Activated T-helper 17 cell treated with anti-CD3 and anti-CD28 coated beads, Interleukin-2, amount 50 U/mL, for 72 hours (primary cell): ENCODE measurements at regions not wholly inside any gene's neighbourhood (a gene's known extent, or its start where the extent isn't known, plus 50 kb on each side); places are given as distances from the start of the nearest gene placed in this dataset.

Experiments used
- ATAC-seq: fragments of 150-1000 bp; cut with Tn5 transposase; replicated peaks from 2 replicates; pipeline ENCODE4 v1.10.0; 2021; ENCODE audit warnings: mild to moderate bottlenecking, moderate library complexity
- H3K27ac Mint-ChIP-seq: one replicate; pipeline ENCODE4 v1.8.0; 2022; ENCODE audit warnings: mixed read lengths
- H3K27me3 Mint-ChIP-seq: one replicate; pipeline ENCODE4 v1.8.0; 2022; ENCODE audit warnings: mixed read lengths
- H3K36me3 Mint-ChIP-seq: one replicate; pipeline ENCODE4 v1.8.0; 2022; ENCODE audit warnings: low read depth, mild to moderate bottlenecking, mixed read lengths
- H3K4me1 Mint-ChIP-seq: one replicate; pipeline ENCODE4 v1.8.0; 2022; ENCODE audit warnings: mixed read lengths
- H3K4me3 Mint-ChIP-seq: one replicate; pipeline ENCODE4 v1.8.0; 2022; ENCODE audit warnings: mild to moderate bottlenecking, mixed read lengths
- H3K9me3 Mint-ChIP-seq: one replicate; pipeline ENCODE4 v1.8.0; 2022; ENCODE audit warnings: mixed read lengths

DNA sequence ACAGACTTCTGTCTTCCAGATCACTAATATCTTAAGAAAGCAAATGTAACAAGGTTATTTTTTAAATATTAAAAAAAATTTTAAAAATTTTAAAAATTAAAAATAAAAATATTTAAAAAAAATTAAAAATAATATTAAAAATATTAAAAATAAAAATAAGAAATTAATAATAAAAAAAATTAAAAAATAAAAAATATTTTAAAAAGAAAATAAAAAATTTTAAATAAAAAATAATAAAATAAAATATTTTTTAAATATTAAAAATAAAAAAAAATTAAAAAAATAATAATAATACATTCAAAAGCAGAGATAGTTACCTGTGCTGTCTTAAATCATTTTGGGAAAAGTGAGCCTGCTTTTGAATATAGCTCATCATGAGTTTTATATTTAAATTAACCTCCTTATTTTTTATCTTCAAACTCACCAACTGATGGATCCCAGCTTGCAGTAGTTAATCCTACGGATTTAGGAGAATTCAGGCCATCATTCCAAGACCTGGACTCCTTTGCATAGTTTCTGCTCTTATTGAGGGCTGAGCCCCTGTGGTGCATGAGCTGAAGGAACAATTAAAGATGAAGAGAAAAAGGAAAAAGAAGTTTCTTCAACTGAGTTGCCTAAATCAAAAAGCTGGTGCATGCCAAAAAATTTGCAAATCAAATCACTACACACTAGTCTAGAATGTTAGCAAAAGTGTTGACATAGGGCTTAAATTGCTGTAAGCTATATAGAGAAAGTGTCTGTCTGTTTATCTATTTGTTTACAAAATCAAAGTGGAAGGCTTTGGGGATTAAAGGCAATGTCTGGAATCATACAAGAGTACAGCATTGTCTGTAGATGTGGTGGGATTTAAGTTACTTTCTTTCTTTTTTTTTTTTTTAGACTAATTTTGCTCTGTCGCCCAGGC, 50.5 kb upstream of the ZNF438 start:
- peaks cover 3% of the 10 kb centered on the region for H3K27me3 Mint-ChIP-seq
- no peak for ATAC-seq

DNA sequence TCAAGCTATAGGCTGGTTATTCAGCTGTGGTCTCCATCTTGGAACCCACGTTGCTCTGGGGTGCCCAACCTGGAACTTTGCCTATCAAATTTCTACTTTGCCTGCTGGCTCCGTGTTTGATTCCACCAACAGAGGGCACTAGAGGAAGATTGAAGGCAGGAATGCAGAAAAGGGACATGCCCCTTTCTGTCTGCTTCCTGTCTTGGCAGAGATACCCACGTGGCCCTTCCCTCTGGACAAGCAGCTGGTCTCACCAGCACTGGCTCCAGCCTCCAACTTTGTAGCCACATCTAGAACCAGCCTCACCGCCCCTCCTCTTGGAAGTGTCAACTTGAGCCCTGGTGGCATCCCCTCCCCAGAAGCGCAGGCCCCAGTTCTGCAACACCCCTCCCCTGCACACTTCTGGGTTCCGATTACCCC, 52.1 kb upstream of the ZNF438 start:
- Mint-ChIP-seq H3K9me3 (no peaks in the 10 kb centered on the region), H3K4me3 (no peak overlapping the region), H3K27ac (no peak overlapping the region), H3K4me1 (no peaks in the 10 kb centered on the region), H3K27me3 (peaks cover 3% of the 10 kb centered on the region), H3K36me3 (no peaks in the 10 kb centered on the region)
- ATAC-seq = peak; percentile 92

More for the DNA sequence above, 50.5 kb upstream of the ZNF438 start:
- no peaks in the 10 kb centered on the region for H3K9me3 Mint-ChIP-seq
- H3K27ac Mint-ChIP-seq = no peak overlapping the region
- no peak overlapping the region for H3K4me3 Mint-ChIP-seq
- H3K4me1 Mint-ChIP-seq = no peaks in the 10 kb centered on the region
- no peaks in the 10 kb centered on the region for H3K36me3 Mint-ChIP-seq

DNA sequence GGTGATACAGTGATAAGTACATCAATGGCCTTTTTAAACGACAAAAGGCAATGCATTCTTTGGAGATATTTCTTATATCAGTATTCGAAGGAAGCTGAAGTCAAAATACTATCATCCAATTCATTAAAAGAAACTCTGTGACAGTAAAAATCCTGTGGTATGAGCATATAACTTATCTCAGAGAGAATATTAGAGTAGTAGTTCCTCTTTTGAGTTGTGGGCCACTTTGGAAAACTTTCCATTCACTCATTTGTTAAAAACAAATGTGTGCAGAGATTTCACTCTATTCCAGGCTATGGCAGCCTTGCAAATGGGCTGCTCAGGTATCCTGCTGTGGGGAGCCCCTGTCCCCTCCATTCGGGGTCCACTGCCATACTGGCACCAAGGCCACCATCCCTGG, 55.3 kb upstream of the ZNF438 start:
- no peak for ATAC-seq
- no peaks in the 10 kb centered on the region for H3K36me3 Mint-ChIP-seq

GRCh38 chr10:31087851-31088250, 56.2 kb upstream of the ZNF438 start:
- Mint-ChIP-seq H3K27me3 (no peaks in the 10 kb centered on the region), H3K27ac (no peak overlapping the region), H3K4me3 (no peak overlapping the region), H3K4me1 (no peaks in the 10 kb centered on the region), H3K9me3 (no peaks in the 10 kb centered on the region), H3K36me3 (no peaks in the 10 kb centered on the region)
- no peak for ATAC-seq

More for the DNA sequence above, 55.3 kb upstream of the ZNF438 start:
- no peaks in the 10 kb centered on the region for H3K27me3 Mint-ChIP-seq
- no peaks in the 10 kb centered on the region for H3K9me3 Mint-ChIP-seq
- no peak overlapping the region for H3K4me3 Mint-ChIP-seq
- no peaks in the 10 kb centered on the region for H3K4me1 Mint-ChIP-seq
- no peak overlapping the region for H3K27ac Mint-ChIP-seq

DNA sequence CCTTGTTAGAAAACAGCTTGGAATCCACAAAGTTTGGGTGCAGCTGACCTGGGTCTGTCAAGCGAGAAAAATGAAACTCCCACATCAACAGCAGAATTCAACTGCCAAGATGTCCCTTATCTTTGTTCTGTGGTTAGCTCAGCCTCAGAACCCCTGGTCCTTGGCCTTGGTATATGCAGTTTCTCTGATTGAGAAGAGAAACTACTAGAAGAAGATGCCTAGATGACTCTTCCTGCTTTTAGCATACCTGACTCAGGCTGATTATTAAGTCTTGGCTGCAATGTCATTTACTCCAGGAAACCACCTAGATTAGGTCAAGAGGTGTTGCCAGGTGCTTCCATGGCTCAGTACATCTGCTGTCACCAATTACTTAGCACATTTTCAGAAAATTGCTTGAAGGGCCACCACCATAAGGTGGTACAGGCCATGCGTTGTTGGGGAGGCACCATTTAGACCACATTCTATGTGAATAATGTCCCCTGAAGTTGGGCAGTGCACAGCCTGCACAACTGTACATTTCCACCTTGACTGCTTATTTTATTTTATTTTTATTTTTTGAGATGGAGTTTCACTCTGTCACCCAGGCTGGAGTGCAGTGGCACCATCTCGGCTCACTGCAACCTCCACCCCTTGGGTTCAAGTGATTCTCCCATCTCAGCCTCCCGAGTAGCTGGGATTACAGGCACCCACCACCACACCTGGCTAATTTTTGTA, 59.4 kb upstream of the ZNF438 start:
- H3K27me3 Mint-ChIP-seq = no peaks in the 10 kb centered on the region
- no peak overlapping the region for H3K4me3 Mint-ChIP-seq
- peaks cover 6% of the 10 kb centered on the region for H3K4me1 Mint-ChIP-seq
- H3K36me3 Mint-ChIP-seq = no peaks in the 10 kb centered on the region
- peak; percentile 79 for ATAC-seq
- no peak overlapping the region for H3K27ac Mint-ChIP-seq
- no peaks in the 10 kb centered on the region for H3K9me3 Mint-ChIP-seq

- Mint-ChIP-seq H3K36me3 (no peaks in the 10 kb centered on the region), H3K27ac (peak overlapping the region; percentile 5), H3K4me3 (no peak overlapping the region), H3K4me1 (peaks cover 22% of the 10 kb centered on the region), H3K27me3 (no peaks in the 10 kb centered on the region), H3K9me3 (no peaks in the 10 kb centered on the region)
- no peak for ATAC-seq
These were observed 64.3 kb upstream of the ZNF438 start for GRCh38 chr10:31095677-31096560.

DNA sequence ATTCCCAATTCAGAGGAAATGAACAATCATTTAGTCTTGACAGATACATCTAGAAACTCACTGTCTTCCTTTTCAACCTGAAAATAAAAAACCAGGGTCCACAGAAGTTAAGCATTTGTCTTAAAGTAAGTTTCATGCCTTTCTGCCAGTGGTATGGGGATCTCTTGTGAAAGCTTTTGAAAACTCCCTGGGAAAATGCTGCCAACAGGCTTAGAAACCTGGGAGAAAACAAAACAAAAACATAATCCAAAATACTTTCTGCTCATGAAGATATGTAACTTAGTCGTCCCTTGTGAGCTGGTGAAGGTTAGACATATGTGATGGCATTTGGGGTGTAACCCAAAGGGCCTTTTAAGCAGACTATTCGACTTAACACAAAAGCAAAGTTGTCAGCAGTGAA, 66.4 kb upstream of the ZNF438 start:
- no peak overlapping the region for H3K4me3 Mint-ChIP-seq
- peaks cover 29% of the 10 kb centered on the region for H3K4me1 Mint-ChIP-seq
- ATAC-seq = no peak
- H3K36me3 Mint-ChIP-seq = no peaks in the 10 kb centered on the region
- no peak overlapping the region for H3K27ac Mint-ChIP-seq
- H3K27me3 Mint-ChIP-seq = no peaks in the 10 kb centered on the region
- no peaks in the 10 kb centered on the region for H3K9me3 Mint-ChIP-seq

DNA sequence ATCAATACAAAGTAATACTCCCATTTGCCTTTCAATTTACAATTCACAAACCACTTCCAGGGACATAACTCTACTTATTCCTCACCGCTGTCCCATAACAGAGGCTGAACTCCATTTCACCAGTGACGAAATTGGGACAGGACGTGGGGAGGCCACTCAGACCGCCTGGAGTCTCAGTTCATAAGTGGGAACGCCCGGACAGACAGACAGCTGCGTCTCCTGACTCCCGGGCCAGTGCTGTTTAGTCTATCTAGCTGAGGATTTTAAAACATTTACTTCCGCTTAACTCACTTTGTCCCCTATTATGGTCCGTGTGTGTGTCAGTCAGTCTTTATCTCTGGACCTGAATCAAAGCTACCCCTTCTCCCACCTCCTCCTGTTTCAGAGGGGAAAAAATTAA, 67.4 kb upstream of the ZNF438 start:
- Mint-ChIP-seq H3K27ac (peak overlapping the region; percentile 66), H3K36me3 (no peaks in the 10 kb centered on the region), H3K4me3 (peak overlapping the region; percentile 61), H3K4me1 (peaks cover 29% of the 10 kb centered on the region), H3K9me3 (no peaks in the 10 kb centered on the region), H3K27me3 (no peaks in the 10 kb centered on the region)
- no peak for ATAC-seq

DNA sequence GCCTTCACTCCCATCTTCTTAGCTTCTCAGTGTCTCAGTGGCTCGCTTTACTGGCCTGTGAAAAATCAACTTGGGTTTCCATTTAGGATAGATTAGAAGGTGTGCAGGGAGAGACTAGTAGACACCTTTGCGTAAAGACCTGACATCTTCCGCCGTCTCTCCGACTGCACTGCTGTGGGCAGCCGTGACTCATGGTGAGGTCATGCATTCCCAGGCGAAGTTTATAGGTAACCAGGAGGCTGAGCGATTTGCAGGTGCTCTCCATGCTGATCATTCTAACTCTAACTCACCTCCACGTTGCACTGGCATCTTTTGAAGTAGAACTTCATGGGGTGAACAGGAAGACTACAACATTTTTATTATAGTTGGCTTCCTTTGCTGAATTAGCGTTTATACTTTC, 68.0 kb upstream of the ZNF438 start:
- Mint-ChIP-seq H3K36me3 (no peaks in the 10 kb centered on the region), H3K4me1 (peaks cover 29% of the 10 kb centered on the region), H3K27me3 (no peaks in the 10 kb centered on the region), H3K9me3 (no peaks in the 10 kb centered on the region), H3K27ac (peak overlapping the region; percentile 66), H3K4me3 (peak overlapping the region; percentile 61)
- peak; percentile 61 for ATAC-seq

DNA sequence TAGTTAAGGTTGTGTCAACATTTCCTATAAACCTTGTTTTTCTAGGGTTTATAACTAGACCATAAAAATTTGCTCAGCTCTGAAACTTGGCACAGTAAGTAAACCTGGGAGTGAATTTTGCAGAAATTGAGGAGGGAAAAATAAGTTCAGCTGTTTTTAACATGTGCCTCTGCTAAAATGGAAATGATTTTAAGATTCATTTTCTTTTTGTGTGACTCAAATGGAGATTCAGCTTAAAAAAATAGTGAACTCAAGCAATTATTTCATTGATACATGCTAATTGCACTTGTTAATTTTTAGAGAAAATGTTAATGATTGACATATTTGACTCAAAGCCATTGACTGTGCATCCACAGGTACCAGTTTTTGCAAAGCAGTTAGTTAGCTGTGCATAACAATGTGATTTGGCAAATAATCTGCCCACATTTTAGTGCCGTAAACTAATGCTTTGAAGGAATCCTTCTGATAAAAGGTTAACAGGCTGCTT, 68.5 kb upstream of the ZNF438 start:
- Mint-ChIP-seq H3K4me3 (peak overlapping the region; percentile 61), H3K27ac (peak overlapping the region; percentile 66)
- peak; percentile 7 for ATAC-seq

GRCh38 chr10:31100662-31101061, 69.0 kb upstream of the ZNF438 start:
- ATAC-seq = no peak
- no peaks in the 10 kb centered on the region for H3K27me3 Mint-ChIP-seq
- peak overlapping the region; percentile 61 for H3K4me3 Mint-ChIP-seq
- H3K9me3 Mint-ChIP-seq = no peaks in the 10 kb centered on the region
- peaks cover 27% of the 10 kb centered on the region for H3K4me1 Mint-ChIP-seq
- H3K27ac Mint-ChIP-seq = peak overlapping the region; percentile 66
- no peaks in the 10 kb centered on the region for H3K36me3 Mint-ChIP-seq

More for the DNA sequence above, 68.5 kb upstream of the ZNF438 start:
- H3K27me3 Mint-ChIP-seq = no peaks in the 10 kb centered on the region
- peaks cover 29% of the 10 kb centered on the region for H3K4me1 Mint-ChIP-seq
- H3K36me3 Mint-ChIP-seq = no peaks in the 10 kb centered on the region
- no peaks in the 10 kb centered on the region for H3K9me3 Mint-ChIP-seq

- no peaks in the 10 kb centered on the region for H3K9me3 Mint-ChIP-seq
- H3K27me3 Mint-ChIP-seq = no peaks in the 10 kb centered on the region
- peak overlapping the region; percentile 66 for H3K27ac Mint-ChIP-seq
- H3K4me1 Mint-ChIP-seq = peaks cover 23% of the 10 kb centered on the region
- H3K4me3 Mint-ChIP-seq = peak overlapping the region; percentile 61
- H3K36me3 Mint-ChIP-seq = no peaks in the 10 kb centered on the region
- peak; percentile 96 for ATAC-seq
These were observed 69.5 kb upstream of the ZNF438 start for GRCh38 chr10:31101123-31101522.

GRCh38 chr10:31102421-31102820, 70.8 kb upstream of the ZNF438 start:
- Mint-ChIP-seq H3K4me1 (peaks cover 22% of the 10 kb centered on the region), H3K36me3 (no peaks in the 10 kb centered on the region), H3K9me3 (no peaks in the 10 kb centered on the region), H3K27me3 (no peaks in the 10 kb centered on the region), H3K4me3 (no peak overlapping the region), H3K27ac (peak overlapping the region; percentile 64)
- ATAC-seq = no peak

- no peak overlapping the region for H3K4me3 Mint-ChIP-seq
- H3K27ac Mint-ChIP-seq = peak overlapping the region; percentile 69
- no peak for ATAC-seq
- no peaks in the 10 kb centered on the region for H3K36me3 Mint-ChIP-seq
- H3K27me3 Mint-ChIP-seq = no peaks in the 10 kb centered on the region
- no peaks in the 10 kb centered on the region for H3K9me3 Mint-ChIP-seq
- H3K4me1 Mint-ChIP-seq = peaks cover 22% of the 10 kb centered on the region
These were observed 71.4 kb upstream of the ZNF438 start for GRCh38 chr10:31103112-31103511.
